SK-N-SH (cell line): ENCODE measurements at regions not wholly inside any gene's neighbourhood (a gene's known extent, or its start where the extent isn't known, plus 50 kb on each side); places are given as distances from the start of the nearest gene placed in this dataset.

Source experiments
- FOSL2 ChIP-seq: IDR thresholded peaks from 2 replicates; pipeline ENCODE4 v1.4.0; 2012; ENCODE audit warnings: low read depth, mild to moderate bottlenecking, moderate library complexity, borderline replicate concordance
- GABPA ChIP-seq: IDR thresholded peaks from 2 replicates; pipeline ENCODE4 v1.4.0; 2012; ENCODE audit warnings: low read depth, mild to moderate bottlenecking
- RXRA ChIP-seq: IDR thresholded peaks from 2 replicates; pipeline ENCODE4 v1.4.0; 2012; ENCODE audit warnings: low read depth, mild to moderate bottlenecking, borderline replicate concordance
- TAF1 ChIP-seq: IDR thresholded peaks from 2 replicates; pipeline ENCODE4 v1.6.1; 2012; ENCODE audit warnings: low read depth, mild to moderate bottlenecking, low read length, moderate library complexity, borderline replicate concordance
- TCF12 ChIP-seq: IDR thresholded peaks from 2 replicates; pipeline ENCODE4 v1.4.0; 2012
- TF ChIP-seq, protein P1 (sequence below): fragments of 150-350 bp; IDR thresholded peaks from 2 replicates; pipeline ENCODE4 v1.6.1; 2017; ENCODE audit warnings: antibody characterized with exemption, low read length, low read depth, borderline replicate concordance
- TF ChIP-seq, protein P2 (sequence below): fragments of 200-600 bp; sonication (generic); IDR thresholded peaks from 2 replicates; pipeline ENCODE4 v1.6.1; 2017; ENCODE audit warnings: antibody characterized with exemption, mild to moderate bottlenecking, moderate library complexity
- TF ChIP-seq, protein P3 (sequence below): IDR thresholded peaks from 2 replicates; pipeline ENCODE4 v1.4.0; 2012; ENCODE audit warnings: low read depth, borderline replicate concordance

DNA sequence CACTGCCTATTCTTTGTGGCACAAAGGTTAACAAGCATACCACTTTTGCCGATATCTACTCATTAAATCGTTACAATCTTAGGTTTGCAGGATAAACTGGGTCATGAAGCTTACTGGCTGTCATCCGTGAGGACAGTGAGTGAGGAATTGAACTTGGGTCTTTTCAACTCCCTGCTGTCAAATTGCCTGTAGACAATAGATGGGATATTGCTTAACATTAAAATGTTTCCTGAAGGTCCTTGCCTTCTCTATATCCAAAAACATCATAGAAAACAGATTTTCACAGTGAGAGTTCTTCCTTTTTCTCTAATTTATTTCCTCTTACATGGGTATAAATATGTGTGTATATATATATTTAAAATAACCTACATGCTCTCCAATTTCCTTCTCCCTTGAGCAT, 257.8 kb downstream of the LMO4 start:
- TF ChIP-seq FOSL2, result no peak
- no peak for TF ChIP-seq TCF12
- TF ChIP-seq, protein P1, sequence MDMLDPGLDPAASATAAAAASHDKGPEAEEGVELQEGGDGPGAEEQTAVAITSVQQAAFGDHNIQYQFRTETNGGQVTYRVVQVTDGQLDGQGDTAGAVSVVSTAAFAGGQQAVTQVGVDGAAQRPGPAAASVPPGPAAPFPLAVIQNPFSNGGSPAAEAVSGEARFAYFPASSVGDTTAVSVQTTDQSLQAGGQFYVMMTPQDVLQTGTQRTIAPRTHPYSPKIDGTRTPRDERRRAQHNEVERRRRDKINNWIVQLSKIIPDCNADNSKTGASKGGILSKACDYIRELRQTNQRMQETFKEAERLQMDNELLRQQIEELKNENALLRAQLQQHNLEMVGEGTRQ, result no peak
- TF ChIP-seq, protein P2, sequence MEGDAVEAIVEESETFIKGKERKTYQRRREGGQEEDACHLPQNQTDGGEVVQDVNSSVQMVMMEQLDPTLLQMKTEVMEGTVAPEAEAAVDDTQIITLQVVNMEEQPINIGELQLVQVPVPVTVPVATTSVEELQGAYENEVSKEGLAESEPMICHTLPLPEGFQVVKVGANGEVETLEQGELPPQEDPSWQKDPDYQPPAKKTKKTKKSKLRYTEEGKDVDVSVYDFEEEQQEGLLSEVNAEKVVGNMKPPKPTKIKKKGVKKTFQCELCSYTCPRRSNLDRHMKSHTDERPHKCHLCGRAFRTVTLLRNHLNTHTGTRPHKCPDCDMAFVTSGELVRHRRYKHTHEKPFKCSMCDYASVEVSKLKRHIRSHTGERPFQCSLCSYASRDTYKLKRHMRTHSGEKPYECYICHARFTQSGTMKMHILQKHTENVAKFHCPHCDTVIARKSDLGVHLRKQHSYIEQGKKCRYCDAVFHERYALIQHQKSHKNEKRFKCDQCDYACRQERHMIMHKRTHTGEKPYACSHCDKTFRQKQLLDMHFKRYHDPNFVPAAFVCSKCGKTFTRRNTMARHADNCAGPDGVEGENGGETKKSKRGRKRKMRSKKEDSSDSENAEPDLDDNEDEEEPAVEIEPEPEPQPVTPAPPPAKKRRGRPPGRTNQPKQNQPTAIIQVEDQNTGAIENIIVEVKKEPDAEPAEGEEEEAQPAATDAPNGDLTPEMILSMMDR, result no peak
- no peak for TF ChIP-seq GABPA
- TF ChIP-seq TAF1, result no peak
- no peak for TF ChIP-seq RXRA
- TF ChIP-seq, protein P3, sequence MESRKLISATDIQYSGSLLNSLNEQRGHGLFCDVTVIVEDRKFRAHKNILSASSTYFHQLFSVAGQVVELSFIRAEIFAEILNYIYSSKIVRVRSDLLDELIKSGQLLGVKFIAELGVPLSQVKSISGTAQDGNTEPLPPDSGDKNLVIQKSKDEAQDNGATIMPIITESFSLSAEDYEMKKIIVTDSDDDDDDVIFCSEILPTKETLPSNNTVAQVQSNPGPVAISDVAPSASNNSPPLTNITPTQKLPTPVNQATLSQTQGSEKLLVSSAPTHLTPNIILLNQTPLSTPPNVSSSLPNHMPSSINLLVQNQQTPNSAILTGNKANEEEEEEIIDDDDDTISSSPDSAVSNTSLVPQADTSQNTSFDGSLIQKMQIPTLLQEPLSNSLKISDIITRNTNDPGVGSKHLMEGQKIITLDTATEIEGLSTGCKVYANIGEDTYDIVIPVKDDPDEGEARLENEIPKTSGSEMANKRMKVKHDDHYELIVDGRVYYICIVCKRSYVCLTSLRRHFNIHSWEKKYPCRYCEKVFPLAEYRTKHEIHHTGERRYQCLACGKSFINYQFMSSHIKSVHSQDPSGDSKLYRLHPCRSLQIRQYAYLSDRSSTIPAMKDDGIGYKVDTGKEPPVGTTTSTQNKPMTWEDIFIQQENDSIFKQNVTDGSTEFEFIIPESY, result no peak
